Suprapubic skin (tissue), 4 donors: ENCODE measurements at regions not wholly inside any gene's neighbourhood (a gene's known extent, or its start where the extent isn't known, plus 50 kb on each side); places are given as distances from the start of the nearest gene placed in this dataset.
"Not testable (repeated sequence)": the region's sequence is repeated elsewhere in the genome, so short reads cannot be mapped to it uniquely, and the experiment has no call there.

Experiments
- DNase-seq, 2 donors: peaks; one replicate each; pipeline ENCODE4 v3.0.0-alpha.2; 2019; ENCODE audit warnings: low spot score in 2 of 2
- H3K27ac ChIP-seq: fragments of 200-600 bp; sonication (generic); one replicate; pipeline ENCODE4 v1.5.1; 2019
- H3K27me3 ChIP-seq: fragments of 200-600 bp; sonication (generic); one replicate; pipeline ENCODE4 v1.5.1; 2019
- H3K36me3 ChIP-seq: fragments of 200-600 bp; sonication (generic); one replicate; pipeline ENCODE4 v1.5.1; 2019
- H3K4me1 ChIP-seq: fragments of 200-600 bp; sonication (generic); one replicate; pipeline ENCODE4 v1.5.1; 2019
- H3K4me3 ChIP-seq: fragments of 200-600 bp; sonication (generic); one replicate; pipeline ENCODE4 v1.5.1; 2019; ENCODE audit warnings: mild to moderate bottlenecking
- H3K9me3 ChIP-seq: fragments of 200-600 bp; sonication (generic); one replicate; pipeline ENCODE4 v1.5.1; 2019
- CTCF ChIP-seq, 2 donors: fragments of 200-600 bp in 1 of 2; fragments of 450-650 bp in 1 of 2; sonication (generic) in 1 of 2; IDR thresholded peaks; one replicate each; pipeline ENCODE4 v1.5.1; 2016 to 2019; ENCODE audit warnings: antibody characterized with exemption in 2 of 2, mild to moderate bottlenecking in 1 of 2, moderate library complexity in 1 of 2
- EP300 ChIP-seq: sonication (generic); formaldehyde crosslinking; IDR thresholded peaks from one replicate; pipeline ENCODE4 v1.6.1; 2017; ENCODE audit warnings: antibody characterized with exemption
- POLR2A ChIP-seq, 2 donors: fragments of 450-650 bp; IDR thresholded peaks; one replicate each; pipeline ENCODE4 v1.6.1; 2017; ENCODE audit warnings: antibody characterized with exemption in 2 of 2, mild to moderate bottlenecking in 2 of 2, moderate library complexity in 2 of 2
- POLR2AphosphoS5 ChIP-seq, 3 donors: sonication (generic); formaldehyde crosslinking; IDR thresholded peaks; one replicate each; pipeline ENCODE4 v1.6.1; 2017; ENCODE audit warnings: antibody characterized with exemption in 3 of 3
- WGBS: methylation state at CpG from one replicate; pipeline ENCODE4 v1.1.5; 2018; 5-methylcytosine and 5-hydroxymethylcytosine counted together

DNA sequence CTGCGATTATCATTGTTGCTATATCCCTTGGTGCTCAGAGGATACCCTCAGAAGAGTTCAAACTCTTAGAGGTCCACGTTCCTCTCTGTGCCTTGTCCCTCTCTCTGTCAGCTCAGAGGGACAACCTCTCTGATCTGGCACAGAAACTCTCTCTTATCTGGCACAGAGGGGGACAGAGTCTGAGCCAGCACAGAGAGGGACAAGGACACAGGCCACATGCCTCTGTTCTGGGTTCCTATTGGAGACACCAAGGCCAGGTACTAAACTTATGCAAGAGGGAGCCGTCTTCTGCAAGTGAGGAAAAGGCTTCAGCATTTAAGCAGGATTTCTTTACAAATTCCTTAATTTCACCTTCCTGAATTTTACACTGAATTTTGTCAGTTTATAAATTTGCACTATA lies 565.2 kb downstream of the TOX3 start:
- DNase-seq = no peak
- H3K4me1 ChIP-seq = no peaks in the 10 kb centered on the region
- no peaks in the 10 kb centered on the region for H3K36me3 ChIP-seq
- no peaks in the 10 kb centered on the region for H3K9me3 ChIP-seq
- 94% methylated on average over 3 of the region's 3 CpGs for WGBS
- H3K4me3 ChIP-seq = no peak overlapping the region
- no peak overlapping the region for H3K27ac ChIP-seq
- TF ChIP-seq POLR2A (IDR thresholded peaks at IDR 0.05) = no peak
- no peak for TF ChIP-seq POLR2AphosphoS5 (IDR thresholded peaks at IDR 0.05)
- TF ChIP-seq CTCF (IDR thresholded peaks at IDR 0.05) = no peak
- no peak for TF ChIP-seq EP300
- H3K27me3 ChIP-seq = no peaks in the 10 kb centered on the region

- H3K4me3 ChIP-seq, H3K27ac ChIP-seq, H3K27me3 ChIP-seq, H3K4me1 ChIP-seq, H3K9me3 ChIP-seq, DNase-seq, H3K36me3 ChIP-seq: not testable (repeated sequence)
- WGBS = 100% methylated on average over 2 of the region's 2 CpGs
Observed at GRCh38 chr16:51977506-51977905, 569.4 kb downstream of the TOX3 start.

- Histone ChIP-seq H3K27ac (no peak overlapping the region), H3K4me3 (no peak overlapping the region), H3K4me1 (no peaks in the 10 kb centered on the region), H3K9me3 (no peaks in the 10 kb centered on the region), H3K36me3 (no peaks in the 10 kb centered on the region), H3K27me3 (no peaks in the 10 kb centered on the region)
- no peak for TF ChIP-seq CTCF (IDR thresholded peaks at IDR 0.05)
- no peak for TF ChIP-seq POLR2AphosphoS5 (IDR thresholded peaks at IDR 0.05)
- no peak for TF ChIP-seq POLR2A (IDR thresholded peaks at IDR 0.05)
- no peak for TF ChIP-seq EP300
- 43% methylated on average over 4 of the region's 4 CpGs for WGBS
- DNase-seq = no peak
Observed at GRCh38 chr16:51971184-51971583, 575.8 kb downstream of the TOX3 start.

DNA sequence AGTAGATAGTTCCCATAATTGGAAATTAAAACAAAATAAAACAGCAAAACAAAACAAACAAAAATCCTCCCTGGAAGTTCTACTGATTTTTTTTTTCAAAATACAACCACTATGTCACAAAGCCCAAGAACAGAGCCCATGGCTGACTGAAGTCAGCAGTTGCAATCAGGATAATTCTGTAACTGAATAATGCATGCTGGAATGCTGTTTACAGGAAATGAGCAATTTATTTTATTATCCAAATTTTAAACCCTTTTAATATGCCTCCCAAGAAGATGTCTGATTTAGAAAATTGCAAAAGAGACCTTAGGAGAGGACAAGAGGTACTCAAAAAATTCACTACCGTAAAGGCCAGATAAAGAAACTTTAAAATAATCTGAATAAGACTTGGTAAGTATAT lies 578.2 kb downstream of the TOX3 start:
- Histone ChIP-seq H3K9me3 (no peaks in the 10 kb centered on the region), H3K27me3 (no peaks in the 10 kb centered on the region), H3K4me3 (no peak overlapping the region), H3K36me3 (no peaks in the 10 kb centered on the region), H3K4me1 (no peaks in the 10 kb centered on the region), H3K27ac (no peak overlapping the region)
- TF ChIP-seq CTCF (IDR thresholded peaks at IDR 0.05) = no peak
- no peak for TF ChIP-seq POLR2A (IDR thresholded peaks at IDR 0.05)
- TF ChIP-seq POLR2AphosphoS5 (IDR thresholded peaks at IDR 0.05) = no peak
- no peak for TF ChIP-seq EP300
- no peak for DNase-seq
- WGBS = 98% methylated on average over 1 of the region's 1 CpG

DNA sequence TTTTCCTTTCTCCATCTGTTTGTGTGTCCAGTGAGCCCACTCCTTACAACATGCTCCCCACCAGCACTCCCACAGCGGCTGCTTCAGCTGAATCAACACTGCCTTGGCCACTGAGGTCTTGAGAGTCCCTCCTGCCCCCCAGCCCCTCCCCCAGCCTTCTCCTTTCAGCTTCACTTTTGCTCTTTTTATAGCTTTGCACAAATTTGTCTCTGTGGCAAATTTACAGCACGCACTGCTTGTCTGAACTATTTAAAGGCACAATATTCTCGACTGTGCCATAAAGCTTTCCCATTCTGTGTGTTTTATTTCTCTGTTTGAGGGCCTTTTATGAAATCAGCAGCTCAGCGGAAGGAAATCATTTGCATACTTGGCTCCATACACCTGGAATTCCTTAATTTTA lies 579.3 kb downstream of the TOX3 start:
- Histone ChIP-seq H3K4me3 (no peak overlapping the region), H3K4me1 (no peaks in the 10 kb centered on the region), H3K27ac (no peak overlapping the region), H3K27me3 (no peaks in the 10 kb centered on the region), H3K36me3 (no peaks in the 10 kb centered on the region), H3K9me3 (no peaks in the 10 kb centered on the region)
- 52% methylated on average over 4 of the region's 4 CpGs for WGBS
- no peak for DNase-seq
- TF ChIP-seq EP300 (no peak), CTCF (IDR thresholded peaks at IDR 0.05) (no peak), POLR2A (IDR thresholded peaks at IDR 0.05) (no peak), POLR2AphosphoS5 (IDR thresholded peaks at IDR 0.05) (no peak)

GRCh38 chr16:51960931-51961330 lies 586.0 kb downstream of the TOX3 start:
- TF ChIP-seq POLR2A (IDR thresholded peaks at IDR 0.05) = no peak
- TF ChIP-seq POLR2AphosphoS5 (IDR thresholded peaks at IDR 0.05) = no peak
- no peak for TF ChIP-seq EP300
- TF ChIP-seq CTCF (IDR thresholded peaks at IDR 0.05) = no peak
- H3K4me1 ChIP-seq = no peaks in the 10 kb centered on the region
- H3K36me3 ChIP-seq = no peaks in the 10 kb centered on the region
- WGBS = 71% methylated on average over 4 of the region's 4 CpGs
- H3K9me3 ChIP-seq = no peaks in the 10 kb centered on the region
- no peak for DNase-seq
- H3K27ac ChIP-seq = no peak overlapping the region
- no peak overlapping the region for H3K4me3 ChIP-seq
- no peaks in the 10 kb centered on the region for H3K27me3 ChIP-seq
